NT2/D1 (cell line): ENCODE measurements at regions not wholly inside any gene's neighbourhood (a gene's known extent, or its start where the extent isn't known, plus 50 kb on each side); places are given as distances from the start of the nearest gene placed in this dataset.

Experiments used
- DNase-seq: peaks from one replicate; pipeline ENCODE4 v3.0.0-alpha.2; 2011; ENCODE audit warnings: low read depth, low spot score
- H3K27me3 ChIP-seq: 2 replicates; pipeline ENCODE4 v1.6.0; 2011; ENCODE audit warnings: mild to moderate bottlenecking; ENCODE audit not compliant: insufficient read length, insufficient read depth
- H3K36me3 ChIP-seq: 2 replicates; pipeline ENCODE4 v1.6.1; 2011; ENCODE audit warnings: mild to moderate bottlenecking, low read length, mixed read lengths; ENCODE audit not compliant: insufficient read depth, insufficient read length
- H3K4me1 ChIP-seq: 2 replicates; pipeline ENCODE4 v1.5.1; 2011; ENCODE audit not compliant: insufficient read depth, insufficient read length
- H3K4me3 ChIP-seq: 2 replicates; pipeline ENCODE4 v1.5.1; 2011; ENCODE audit warnings: low read depth; ENCODE audit not compliant: insufficient read length
- H3K9ac ChIP-seq: 2 replicates; pipeline ENCODE4 v1.6.0; 2011; ENCODE audit warnings: low read depth; ENCODE audit not compliant: insufficient read length
- H3K9me3 ChIP-seq: 2 replicates; pipeline ENCODE4 v1.5.1; 2011; ENCODE audit warnings: mild to moderate bottlenecking, low read length; ENCODE audit not compliant: insufficient read depth
- SUZ12 ChIP-seq: IDR thresholded peaks from 2 replicates; pipeline ENCODE4 v1.6.1; 2011; ENCODE audit not compliant: insufficient read length, insufficient read depth; ENCODE audit errors: extremely low read depth
- YY1 ChIP-seq: IDR thresholded peaks from 2 replicates; pipeline ENCODE4 v1.6.1; 2011; ENCODE audit not compliant: insufficient read length, insufficient read depth
- ZNF274 ChIP-seq: IDR thresholded peaks from 2 replicates; pipeline ENCODE4 v1.6.1; 2011; ENCODE audit warnings: mild to moderate bottlenecking, low read depth, low read length

DNA sequence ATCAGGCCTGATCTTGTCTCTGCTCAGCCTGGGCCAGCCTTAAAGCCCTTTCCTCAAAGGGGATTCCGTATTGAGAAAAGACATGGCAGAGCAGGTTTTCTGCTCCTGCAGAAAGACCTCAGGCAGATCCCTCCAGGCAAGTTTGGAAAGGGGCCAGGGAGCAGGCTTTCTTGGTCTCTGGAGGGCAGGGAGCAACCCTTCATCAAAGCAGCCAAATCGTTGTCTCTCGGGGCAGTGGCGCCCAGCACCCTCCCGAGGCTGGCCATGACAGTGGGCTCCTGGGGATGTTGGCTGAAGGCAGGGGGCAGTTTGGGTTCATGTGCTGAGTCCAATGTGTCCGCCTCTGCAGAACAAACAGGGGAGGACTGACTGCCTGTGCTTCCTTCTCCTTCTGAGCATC, 168.4 kb upstream of the WSCD1 start:
- H3K4me1 ChIP-seq = peaks cover 12% of the 10 kb centered on the region
- peaks cover 16% of the 10 kb centered on the region for H3K9me3 ChIP-seq
- no peak overlapping the region for H3K4me3 ChIP-seq
- H3K9ac ChIP-seq = peak overlapping the region; percentile 42
- TF ChIP-seq SUZ12 (no peak), ZNF274 (no peak), YY1 (no peak)
- H3K36me3 ChIP-seq = no peaks in the 10 kb centered on the region
- H3K27me3 ChIP-seq = no peaks in the 10 kb centered on the region
- DNase-seq = no peak

DNA sequence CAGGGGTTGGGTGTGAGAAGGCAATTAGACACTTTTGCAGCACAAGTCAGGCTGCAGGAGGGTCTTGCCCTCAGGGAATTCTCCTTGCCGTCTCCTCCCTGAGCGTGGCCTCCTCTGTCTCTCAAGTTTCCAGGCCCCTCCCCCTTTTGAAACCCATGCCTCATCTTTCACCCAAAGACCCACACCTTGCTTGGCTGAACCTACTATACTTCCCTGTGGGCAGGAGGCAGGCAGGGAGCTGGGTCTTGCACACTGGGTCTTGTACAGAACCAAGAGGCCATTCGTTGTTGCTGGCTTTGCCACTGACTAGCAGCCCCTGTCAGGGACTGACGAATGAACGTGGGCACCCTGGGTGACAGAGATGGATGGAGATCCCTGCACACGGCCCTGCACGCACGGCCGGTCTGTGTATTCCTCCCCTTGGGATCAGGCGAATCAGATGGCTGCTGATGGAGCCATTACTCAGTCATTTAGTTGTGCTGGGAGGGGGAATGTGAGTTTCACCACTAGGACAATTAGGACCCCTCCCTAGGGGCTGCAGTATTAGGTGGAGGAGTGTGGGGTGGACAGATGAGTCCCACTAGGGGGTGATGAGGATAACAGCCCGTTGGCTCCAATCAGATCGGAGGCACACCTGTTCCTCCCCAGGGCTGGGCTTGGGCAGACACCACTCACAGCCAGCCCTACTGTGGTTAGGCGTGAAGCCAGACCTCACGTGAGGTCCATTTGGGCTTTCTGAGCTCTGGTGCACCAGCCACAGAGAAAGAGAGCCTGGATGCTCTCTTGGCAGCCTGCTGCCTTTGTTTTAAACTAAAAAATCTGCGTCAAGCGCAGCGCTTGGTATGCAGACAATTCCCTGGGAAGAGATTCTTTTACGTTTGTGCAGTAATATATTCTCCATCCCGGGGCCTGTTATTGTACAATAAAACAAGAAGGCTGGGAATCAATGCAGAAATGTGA, 167.7 kb upstream of the WSCD1 start:
- Histone ChIP-seq H3K9ac (peak overlapping the region; percentile 42), H3K4me1 (peaks cover 12% of the 10 kb centered on the region), H3K36me3 (no peaks in the 10 kb centered on the region), H3K27me3 (no peaks in the 10 kb centered on the region), H3K9me3 (peaks cover 16% of the 10 kb centered on the region), H3K4me3 (no peak overlapping the region)
- no peak for DNase-seq
- TF ChIP-seq SUZ12 (no peak), YY1 (no peak), ZNF274 (no peak)

DNA sequence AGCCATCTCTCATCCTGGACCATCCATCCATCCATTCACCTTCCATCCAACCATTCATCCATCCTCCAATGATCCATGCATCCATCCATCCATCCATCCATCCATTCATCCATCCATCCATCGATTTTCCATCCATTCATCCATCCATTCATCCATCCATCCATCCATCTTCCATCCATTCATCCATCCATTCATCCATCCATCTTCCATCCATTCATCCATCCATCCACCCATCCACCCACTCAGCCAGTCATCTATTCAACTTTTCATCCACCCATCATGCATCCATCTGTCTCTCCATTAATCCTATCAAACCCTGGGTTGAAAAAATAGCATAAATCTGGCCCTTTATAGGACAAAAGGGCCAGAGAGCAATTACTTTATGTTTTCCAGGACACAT, 158.3 kb upstream of the WSCD1 start:
- no peak overlapping the region for H3K9ac ChIP-seq
- no peaks in the 10 kb centered on the region for H3K27me3 ChIP-seq
- no peak for TF ChIP-seq ZNF274
- no peak for TF ChIP-seq YY1
- no peak for TF ChIP-seq SUZ12
- no peaks in the 10 kb centered on the region for H3K36me3 ChIP-seq
- H3K4me3 ChIP-seq = no peak overlapping the region
- no peak for DNase-seq
- no peaks in the 10 kb centered on the region for H3K9me3 ChIP-seq
- no peaks in the 10 kb centered on the region for H3K4me1 ChIP-seq

DNA sequence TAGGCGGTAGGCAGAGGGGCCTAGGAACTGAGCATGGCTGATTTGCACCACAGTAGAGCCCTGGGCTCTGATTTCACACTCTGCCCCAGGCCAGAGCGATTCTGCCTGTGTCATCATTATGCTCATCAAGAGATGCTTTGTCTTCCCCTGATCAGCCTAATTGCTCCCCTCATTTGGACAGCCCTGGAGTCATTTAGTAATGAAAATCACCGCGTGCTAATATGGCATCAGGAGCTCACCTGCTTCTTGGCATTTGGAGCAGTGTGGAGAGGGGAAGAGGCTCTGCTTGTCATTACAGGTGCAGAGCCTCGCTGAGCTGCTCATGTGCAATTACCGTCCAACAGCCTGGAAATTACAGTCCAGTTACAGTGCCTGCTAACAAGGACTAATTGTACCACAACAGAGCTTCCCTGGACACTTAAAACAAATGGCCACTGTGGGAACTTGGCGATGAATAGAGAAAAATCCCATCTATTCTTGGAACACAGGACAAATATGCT, 157.1 kb upstream of the WSCD1 start:
- H3K27me3 ChIP-seq = no peaks in the 10 kb centered on the region
- TF ChIP-seq ZNF274 (no peak), SUZ12 (no peak), YY1 (no peak)
- no peaks in the 10 kb centered on the region for H3K9me3 ChIP-seq

DNA sequence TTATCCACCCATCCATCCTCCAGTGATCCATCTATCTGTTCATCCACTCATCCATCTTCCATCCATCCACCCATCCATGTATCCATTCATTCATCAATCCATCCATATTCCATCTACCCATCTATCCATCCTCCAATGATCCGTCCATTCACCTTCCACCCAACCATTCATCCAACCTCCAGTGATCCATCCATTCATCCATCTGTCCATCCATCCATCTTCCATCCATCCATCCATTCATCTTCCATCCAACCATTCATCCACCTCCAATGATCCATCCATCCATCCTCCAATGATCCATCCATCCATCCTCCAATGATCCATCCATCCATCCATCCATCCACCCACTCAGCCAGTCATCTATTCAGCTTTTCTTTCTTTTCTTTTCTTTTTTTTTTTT, 156.5 kb upstream of the WSCD1 start:
- no peak overlapping the region for H3K9ac ChIP-seq
- H3K4me3 ChIP-seq = no peak overlapping the region
- no peaks in the 10 kb centered on the region for H3K36me3 ChIP-seq
- DNase-seq = no peak
- no peak for TF ChIP-seq ZNF274
- no peaks in the 10 kb centered on the region for H3K27me3 ChIP-seq
- H3K4me1 ChIP-seq = no peaks in the 10 kb centered on the region
- H3K9me3 ChIP-seq = no peaks in the 10 kb centered on the region

More for the DNA sequence above, 157.1 kb upstream of the WSCD1 start:
- Histone ChIP-seq H3K9ac (no peak overlapping the region), H3K4me3 (no peak overlapping the region), H3K4me1 (no peaks in the 10 kb centered on the region), H3K36me3 (no peaks in the 10 kb centered on the region)
- no peak for DNase-seq

DNA sequence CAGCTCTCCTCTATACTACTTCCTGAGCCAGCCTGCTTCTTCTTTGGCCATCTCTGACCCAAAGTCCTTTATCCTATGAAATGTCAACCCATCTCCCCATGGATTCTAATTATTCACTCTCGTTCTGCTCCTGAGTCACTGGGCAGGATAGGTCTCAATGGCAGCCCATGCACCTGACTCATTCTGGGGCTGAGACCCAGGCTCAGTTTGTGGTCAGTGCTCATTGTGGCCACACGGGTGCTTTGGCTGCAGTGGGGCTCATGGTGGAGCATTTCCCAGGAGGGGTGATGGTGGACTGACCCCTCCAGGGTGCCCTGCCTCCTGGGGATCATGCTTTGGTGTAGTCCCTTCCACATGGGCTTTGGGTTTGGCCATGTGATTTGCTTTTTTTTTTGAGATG, 154.8 kb upstream of the WSCD1 start:
- H3K36me3 ChIP-seq = no peaks in the 10 kb centered on the region
- no peak overlapping the region for H3K4me3 ChIP-seq
- no peak overlapping the region for H3K9ac ChIP-seq
- H3K9me3 ChIP-seq = no peaks in the 10 kb centered on the region
- H3K27me3 ChIP-seq = no peaks in the 10 kb centered on the region
- TF ChIP-seq YY1 = no peak
- TF ChIP-seq ZNF274 = no peak
- no peak for TF ChIP-seq SUZ12
- no peaks in the 10 kb centered on the region for H3K4me1 ChIP-seq
- DNase-seq = no peak

DNA sequence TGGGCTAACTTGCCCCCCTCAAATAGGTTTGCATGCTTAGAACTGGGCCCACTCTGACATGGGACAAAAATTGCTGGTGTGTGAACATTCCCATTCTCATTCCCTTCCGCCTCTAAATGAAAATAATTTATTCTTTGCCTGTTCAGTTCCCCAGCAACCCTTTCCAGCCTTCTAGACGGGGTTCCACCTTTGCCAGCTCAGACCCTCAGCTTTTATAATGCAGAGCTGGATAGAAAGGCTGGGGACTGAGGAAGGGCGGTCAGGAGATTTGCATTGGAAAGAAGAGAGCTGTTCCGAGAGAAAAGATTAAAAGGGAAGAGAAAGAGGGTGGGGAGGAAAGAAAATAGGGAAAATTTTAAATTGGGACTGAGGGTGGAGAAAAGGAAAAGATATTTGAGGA, 151.1 kb upstream of the WSCD1 start:
- H3K4me1 ChIP-seq = peaks cover 4% of the 10 kb centered on the region
- TF ChIP-seq ZNF274 = no peak
- no peak for TF ChIP-seq SUZ12
- no peak for TF ChIP-seq YY1
- H3K9me3 ChIP-seq = no peaks in the 10 kb centered on the region
- H3K4me3 ChIP-seq = no peak overlapping the region
- H3K36me3 ChIP-seq = no peaks in the 10 kb centered on the region
- DNase-seq = peak; percentile 63
- no peaks in the 10 kb centered on the region for H3K27me3 ChIP-seq
- H3K9ac ChIP-seq = peak overlapping the region; percentile 26
